ENCODE measurements at regions not wholly inside any gene's neighbourhood (a gene's known extent, or its start where the extent isn't known, plus 50 kb on each side); places are given as distances from the start of the nearest gene placed in this dataset.

DNA sequence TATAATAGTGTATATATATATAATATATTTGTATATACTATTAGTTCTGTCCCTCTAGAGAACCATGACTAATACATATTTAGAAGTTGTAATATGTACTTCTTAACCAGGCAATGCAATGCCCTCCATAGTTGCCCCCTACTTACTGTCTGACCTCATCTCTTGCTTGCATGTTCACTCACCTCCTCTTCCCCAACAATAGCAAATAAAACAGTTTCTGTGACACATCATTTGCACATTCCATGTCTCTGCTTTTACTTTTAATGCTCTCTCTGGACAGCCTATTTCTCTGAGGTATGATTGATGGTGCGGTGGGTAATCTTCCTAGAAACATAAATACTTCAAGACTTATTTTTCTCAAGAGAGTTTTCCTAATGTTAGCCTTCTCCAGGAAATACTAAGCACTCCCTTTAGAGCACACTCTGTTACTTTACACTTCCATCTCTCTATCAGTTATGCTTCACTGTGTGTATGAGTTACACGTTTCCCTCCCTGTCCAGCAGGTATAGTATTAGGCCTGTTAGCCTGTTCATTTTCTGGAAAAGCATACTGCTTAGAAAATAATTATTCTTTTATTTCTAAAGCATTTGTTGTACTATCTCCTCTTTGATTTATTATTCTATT, 295.6 kb upstream of the LRATD1 start:
- TF ChIP-seq, protein P1, sequence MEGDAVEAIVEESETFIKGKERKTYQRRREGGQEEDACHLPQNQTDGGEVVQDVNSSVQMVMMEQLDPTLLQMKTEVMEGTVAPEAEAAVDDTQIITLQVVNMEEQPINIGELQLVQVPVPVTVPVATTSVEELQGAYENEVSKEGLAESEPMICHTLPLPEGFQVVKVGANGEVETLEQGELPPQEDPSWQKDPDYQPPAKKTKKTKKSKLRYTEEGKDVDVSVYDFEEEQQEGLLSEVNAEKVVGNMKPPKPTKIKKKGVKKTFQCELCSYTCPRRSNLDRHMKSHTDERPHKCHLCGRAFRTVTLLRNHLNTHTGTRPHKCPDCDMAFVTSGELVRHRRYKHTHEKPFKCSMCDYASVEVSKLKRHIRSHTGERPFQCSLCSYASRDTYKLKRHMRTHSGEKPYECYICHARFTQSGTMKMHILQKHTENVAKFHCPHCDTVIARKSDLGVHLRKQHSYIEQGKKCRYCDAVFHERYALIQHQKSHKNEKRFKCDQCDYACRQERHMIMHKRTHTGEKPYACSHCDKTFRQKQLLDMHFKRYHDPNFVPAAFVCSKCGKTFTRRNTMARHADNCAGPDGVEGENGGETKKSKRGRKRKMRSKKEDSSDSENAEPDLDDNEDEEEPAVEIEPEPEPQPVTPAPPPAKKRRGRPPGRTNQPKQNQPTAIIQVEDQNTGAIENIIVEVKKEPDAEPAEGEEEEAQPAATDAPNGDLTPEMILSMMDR (IDR thresholded peaks at IDR 0.05) = no peak
- TF ChIP-seq POLR2A (IDR thresholded peaks at IDR 0.05) (no peak), POLR2AphosphoS5 (IDR thresholded peaks at IDR 0.05) (no peak)
